ENCODE measurements at regions not wholly inside any gene's neighbourhood (a gene's known extent, or its start where the extent isn't known, plus 50 kb on each side); places are given as distances from the start of the nearest gene placed in this dataset.

DNA sequence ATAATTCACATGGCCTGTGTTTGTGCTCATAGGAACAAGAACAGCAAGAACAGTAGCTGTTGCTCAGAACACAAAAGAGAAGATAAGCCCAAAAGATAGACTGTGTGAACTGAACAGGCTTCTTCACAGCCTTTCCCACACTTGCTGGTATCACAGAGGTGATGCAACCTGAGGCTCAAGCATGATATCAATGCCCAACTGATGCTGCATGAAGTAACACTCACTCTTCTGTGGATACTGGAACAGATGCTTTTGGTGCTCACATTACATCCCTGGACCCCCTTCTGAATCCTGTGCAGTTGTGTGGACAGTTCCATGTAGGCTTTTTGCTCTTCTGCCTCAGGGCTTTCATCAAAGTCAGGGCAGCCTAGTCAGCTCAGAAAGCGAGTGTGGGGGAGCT lies 88.4 kb upstream of the RND3 start:
- no peaks in the 10 kb centered on the region for H3K36me3 ChIP-seq (ENCODE audit: insufficient read depth, low read length)
- DNase-seq (no peak), ATAC-seq (ENCODE audit: poor library complexity) (no peak)
- no peaks in the 10 kb centered on the region for H3K4me1 ChIP-seq (ENCODE audit: insufficient read depth, low read length)
- Mint-ChIP-seq H3K4me3 (no peak overlapping the region), H3K36me3 (ENCODE audit: low read depth) (no peaks in the 10 kb centered on the region), H3K4me1 (ENCODE audit: low read depth) (no peaks in the 10 kb centered on the region), H3K9me3 (peaks cover 15% of the 10 kb centered on the region), H3K27ac (no peak overlapping the region), H3K27me3 (no peaks in the 10 kb centered on the region)
- H3K9me3 ChIP-seq (ENCODE audit: control insufficient read depth in 1 of 2, insufficient read depth in 1 of 2, low read length in 2 of 2), result peaks cover 10 to 17% of the 10 kb centered on the region in 2 experiments
- H3K27ac ChIP-seq (ENCODE audit: low read depth in 1 of 2, low read length in 2 of 2), result no peak overlapping the region
- H3K4me3 ChIP-seq (ENCODE audit: low read length), result no peak overlapping the region
- CTCF ChIA-PET, result no interaction called here
- H3K27me3 ChIP-seq (ENCODE audit: control insufficient read depth in 1 of 2, insufficient read depth in 2 of 2, low read length in 2 of 2), result no peaks in the 10 kb centered on the region
- POLR2A ChIA-PET, result no interaction called here
- intact Hi-C loops (cut with DNase I, micrococcal nuclease), result no loop called here
- TF ChIP-seq, protein P1, sequence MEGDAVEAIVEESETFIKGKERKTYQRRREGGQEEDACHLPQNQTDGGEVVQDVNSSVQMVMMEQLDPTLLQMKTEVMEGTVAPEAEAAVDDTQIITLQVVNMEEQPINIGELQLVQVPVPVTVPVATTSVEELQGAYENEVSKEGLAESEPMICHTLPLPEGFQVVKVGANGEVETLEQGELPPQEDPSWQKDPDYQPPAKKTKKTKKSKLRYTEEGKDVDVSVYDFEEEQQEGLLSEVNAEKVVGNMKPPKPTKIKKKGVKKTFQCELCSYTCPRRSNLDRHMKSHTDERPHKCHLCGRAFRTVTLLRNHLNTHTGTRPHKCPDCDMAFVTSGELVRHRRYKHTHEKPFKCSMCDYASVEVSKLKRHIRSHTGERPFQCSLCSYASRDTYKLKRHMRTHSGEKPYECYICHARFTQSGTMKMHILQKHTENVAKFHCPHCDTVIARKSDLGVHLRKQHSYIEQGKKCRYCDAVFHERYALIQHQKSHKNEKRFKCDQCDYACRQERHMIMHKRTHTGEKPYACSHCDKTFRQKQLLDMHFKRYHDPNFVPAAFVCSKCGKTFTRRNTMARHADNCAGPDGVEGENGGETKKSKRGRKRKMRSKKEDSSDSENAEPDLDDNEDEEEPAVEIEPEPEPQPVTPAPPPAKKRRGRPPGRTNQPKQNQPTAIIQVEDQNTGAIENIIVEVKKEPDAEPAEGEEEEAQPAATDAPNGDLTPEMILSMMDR (IDR thresholded peaks at IDR 0.05), result no peak

DNA sequence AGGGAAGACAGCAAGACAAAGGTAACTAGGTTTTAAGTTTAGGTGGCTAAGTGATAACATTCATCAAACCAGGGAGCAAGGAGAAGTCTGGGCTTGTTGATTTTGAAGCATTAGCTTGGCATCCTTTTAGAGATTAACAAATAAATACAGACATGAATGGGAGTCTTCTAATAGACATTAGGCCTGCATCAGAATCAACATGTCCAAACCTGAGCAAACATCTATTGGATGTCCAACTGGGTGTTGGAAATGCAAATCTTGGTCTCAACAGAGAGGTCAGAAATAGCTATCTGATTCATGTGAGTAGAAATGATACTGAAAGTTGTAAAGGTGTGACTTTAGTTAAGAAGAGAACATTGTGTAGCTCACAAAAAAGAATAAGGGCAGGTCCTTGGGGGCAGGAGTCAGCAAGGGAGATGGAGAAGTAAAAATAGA lies 85.5 kb upstream of the RND3 start:
- ChIA-PET CTCF (no interaction called here), POLR2A (no interaction called here)
- no peak overlapping the region for H3K4me3 Mint-ChIP-seq
- H3K4me3 ChIP-seq (ENCODE audit: low read length), result no peak overlapping the region
- no peaks in the 10 kb centered on the region for H3K4me1 ChIP-seq (ENCODE audit: insufficient read depth, low read length)
- no peaks in the 10 kb centered on the region for H3K27me3 ChIP-seq (ENCODE audit: control insufficient read depth in 1 of 2, insufficient read depth in 2 of 2, low read length in 2 of 2)
- DNase-seq (no peak), ATAC-seq (ENCODE audit: poor library complexity) (no peak)
- H3K27ac ChIP-seq (ENCODE audit: low read depth in 1 of 2, low read length in 2 of 2), result no peak overlapping the region
- no peak overlapping the region for H3K27ac Mint-ChIP-seq
- peaks cover 6% of the 10 kb centered on the region for H3K9me3 Mint-ChIP-seq
- H3K9me3 ChIP-seq (ENCODE audit: control insufficient read depth in 1 of 2, insufficient read depth in 1 of 2, low read length in 2 of 2), result peaks cover 1 to 5% of the 10 kb centered on the region in 2 experiments
- H3K36me3 ChIP-seq (ENCODE audit: insufficient read depth, low read length), result no peaks in the 10 kb centered on the region
- H3K27me3 Mint-ChIP-seq, result no peaks in the 10 kb centered on the region
- no peaks in the 10 kb centered on the region for H3K4me1 Mint-ChIP-seq (ENCODE audit: low read depth)
- TF ChIP-seq, protein P1 (IDR thresholded peaks at IDR 0.05), result no peak
- intact Hi-C loops (cut with DNase I, micrococcal nuclease), result no loop called here
- no peaks in the 10 kb centered on the region for H3K36me3 Mint-ChIP-seq (ENCODE audit: low read depth)

DNA sequence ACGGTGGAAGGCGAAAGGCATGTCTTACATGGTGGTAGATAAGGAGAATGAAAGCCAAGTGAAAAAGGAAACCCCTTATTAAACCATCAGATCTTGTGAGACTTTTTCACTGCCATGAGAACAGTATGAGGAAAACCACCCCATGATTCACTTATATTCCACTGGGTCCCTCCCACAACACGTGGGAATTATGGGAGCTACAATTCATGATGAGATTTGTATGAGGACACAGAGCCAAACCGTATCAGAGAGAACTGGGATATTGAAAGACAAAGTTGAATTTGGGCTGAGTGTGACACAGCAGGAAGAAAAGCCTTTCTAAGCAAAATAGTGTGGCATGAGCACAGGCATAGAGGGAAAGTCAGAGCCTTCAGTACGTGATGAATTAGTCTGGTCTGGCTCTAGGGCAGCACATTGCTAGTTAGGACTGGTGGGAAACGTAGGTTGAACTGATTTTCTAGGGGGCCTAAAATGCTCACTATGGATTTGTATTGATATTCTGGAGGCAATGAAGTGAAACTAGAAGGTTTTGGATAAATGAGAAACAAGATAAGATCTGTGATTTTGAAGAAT lies 84.8 kb upstream of the RND3 start:
- Mint-ChIP-seq H3K4me1 (ENCODE audit: low read depth) (no peaks in the 10 kb centered on the region), H3K9me3 (no peaks in the 10 kb centered on the region), H3K27ac (no peak overlapping the region), H3K27me3 (no peaks in the 10 kb centered on the region), H3K36me3 (ENCODE audit: low read depth) (no peaks in the 10 kb centered on the region), H3K4me3 (no peak overlapping the region)
- Histone ChIP-seq H3K27ac (ENCODE audit: low read depth in 1 of 2, low read length in 2 of 2) (no peak overlapping the region), H3K27me3 (ENCODE audit: control insufficient read depth in 1 of 2, insufficient read depth in 2 of 2, low read length in 2 of 2) (no peaks in the 10 kb centered on the region), H3K36me3 (ENCODE audit: insufficient read depth, low read length) (no peaks in the 10 kb centered on the region), H3K9me3 (ENCODE audit: control insufficient read depth in 1 of 2, insufficient read depth in 1 of 2, low read length in 2 of 2) (peaks cover 0 to 5% of the 10 kb centered on the region in 2 experiments), H3K4me1 (ENCODE audit: insufficient read depth, low read length) (no peaks in the 10 kb centered on the region), H3K4me3 (ENCODE audit: low read length) (no peak overlapping the region)
- intact Hi-C loops (cut with DNase I, micrococcal nuclease), result no loop called here
- TF ChIP-seq, protein P1 (IDR thresholded peaks at IDR 0.05), result no peak
- ATAC-seq (ENCODE audit: poor library complexity), result no peak
- CTCF ChIA-PET, result no interaction called here
- POLR2A ChIA-PET, result no interaction called here
- no peak for DNase-seq

Data from CD4-positive, alpha-beta T cell (primary cell).